Endothelial cell of umbilical vein (primary cell): ENCODE measurements at regions not wholly inside any gene's neighbourhood (a gene's known extent, or its start where the extent isn't known, plus 50 kb on each side); places are given as distances from the start of the nearest gene placed in this dataset.

Source experiments
- BruUV-seq: library from RNA; stranded (reverse); fragments of 400-500 nt; replicated peaks from 2 replicates; lab custom pipeline; 2021; lab: Mats Ljungman, UMichigan
- CTCF ChIA-PET: fragments of 300-600, 350-600 bp; sonication (Branson Sonifier 250); formaldehyde crosslinking; loops from one replicate; lab custom pipeline; 2021; ENCODE audit warnings: antibody characterized with exemption, inconsistent platforms; lab: Charles Lee
- POLR2A ChIA-PET: fragments of 300-600, 350-600 bp; sonication (Branson Sonifier 250); formaldehyde crosslinking; loops from one replicate; lab custom pipeline; 2021; ENCODE audit warnings: antibody characterized with exemption, inconsistent platforms; lab: Charles Lee
- DNase-seq: peaks from one replicate; pipeline ENCODE4 v3.0.0-alpha.2; 2011; ENCODE audit warnings: low read depth, low spot score
- FAIRE-seq: peaks from 2 replicates; lab custom pipeline; 2011; peaks lifted over from hg19 to GRCh38; lab: Jason Lieb, UNC
- H2AFZ ChIP-seq: 2 replicates; pipeline ENCODE4 v1.6.0; 2012; ENCODE audit warnings: low read depth, low read length, control low read depth, inconsistent platforms
- H3K27ac ChIP-seq: 2 replicates; pipeline ENCODE4 v1.5.1; 2011; ENCODE audit warnings: low read depth, mild to moderate bottlenecking, control low read depth, low read length, moderate library complexity; ENCODE audit not compliant: insufficient read depth
- H3K27me3 ChIP-seq, 2 experiments: 2 replicates each; pipeline versions ENCODE4 v1.6.0 to v1.6.1; 2011; ENCODE audit warnings: low read length in 2 of 2, mixed read lengths in 1 of 2; ENCODE audit not compliant: control insufficient read depth in 2 of 2, insufficient read depth in 2 of 2
- H3K36me3 ChIP-seq, 2 experiments: 2 replicates in 1 of 2; 3 replicates in 1 of 2; pipeline ENCODE4 v1.5.1; 2011; ENCODE audit warnings: low read length in 2 of 2, mild to moderate bottlenecking in 1 of 2, moderate library complexity in 1 of 2; ENCODE audit not compliant: control insufficient read depth in 2 of 2, insufficient read depth in 2 of 2; ENCODE audit errors: extremely low read depth in 1 of 2
- H3K4me1 ChIP-seq: 3 replicates; pipeline ENCODE4 v1.5.1; 2011; ENCODE audit warnings: mild to moderate bottlenecking, low read length; ENCODE audit not compliant: control insufficient read depth, insufficient read depth; ENCODE audit errors: extremely low read depth
- H3K4me2 ChIP-seq: 2 replicates; pipeline ENCODE4 v1.6.1; 2011; ENCODE audit warnings: low read length, control low read depth, mixed read lengths; ENCODE audit not compliant: insufficient read depth
- H3K4me3 ChIP-seq, 3 experiments: fragments of 200-600 bp in 1 of 3; sonication (generic), shearing (Covaris generic) in 1 of 3; replicated peaks in 1 of 3; 2 replicates each; pipeline ENCODE4 v1.5.1; 2011 to 2016; ENCODE audit warnings: control low read depth in 3 of 3, low read length in 3 of 3, mild to moderate bottlenecking in 2 of 3, inconsistent platforms in 1 of 3, low read depth in 1 of 3, moderate library complexity in 1 of 3; ENCODE audit not compliant: insufficient read depth in 1 of 3
- H3K79me2 ChIP-seq: 2 replicates; pipeline ENCODE4 v1.6.0; 2012; ENCODE audit warnings: low read length, inconsistent platforms; ENCODE audit not compliant: control insufficient read depth, insufficient read depth
- H3K9ac ChIP-seq: replicated peaks from 2 replicates; pipeline ENCODE3; 2011; ENCODE audit warnings: low read length, control low read depth; ENCODE audit not compliant: insufficient read depth; ENCODE audit errors: extremely low read depth
- H3K9me1 ChIP-seq: replicated peaks from 3 replicates; pipeline ENCODE4 v1.6.0; 2011; ENCODE audit warnings: mild to moderate bottlenecking, low read length; ENCODE audit not compliant: control insufficient read depth, insufficient read depth; ENCODE audit errors: extremely low read depth
- H3K9me3 ChIP-seq: replicated peaks from 2 replicates; pipeline ENCODE4 v1.5.1; 2012; ENCODE audit warnings: low read length, inconsistent platforms; ENCODE audit not compliant: control insufficient read depth, insufficient read depth
- H4K20me1 ChIP-seq: replicated peaks from 2 replicates; pipeline ENCODE3; 2011; ENCODE audit warnings: mild to moderate bottlenecking, low read length; ENCODE audit not compliant: control insufficient read depth, insufficient read depth; ENCODE audit errors: extremely low read depth
- EZH2 ChIP-seq: IDR thresholded peaks from 2 replicates; pipeline ENCODE4 v1.6.1; 2012; ENCODE audit warnings: borderline replicate concordance, low read depth, mild to moderate bottlenecking, moderate library complexity, low read length, inconsistent platforms; ENCODE audit not compliant: severe bottlenecking
- FOS ChIP-seq: IDR thresholded peaks from 2 replicates; pipeline ENCODE4 v1.6.1; 2011; ENCODE audit warnings: mild to moderate bottlenecking, low read length, moderate library complexity, borderline replicate concordance; ENCODE audit not compliant: insufficient read depth
- GATA2 ChIP-seq: IDR thresholded peaks from 2 replicates; pipeline ENCODE4 v1.7.0; 2011; ENCODE audit warnings: low read depth, mild to moderate bottlenecking, moderate library complexity, mixed read lengths, low read length; ENCODE audit not compliant: insufficient read length, insufficient read depth
- JUN ChIP-seq: IDR thresholded peaks from 2 replicates; pipeline ENCODE4 v1.6.1; 2011; ENCODE audit warnings: borderline replicate concordance, low read depth; ENCODE audit not compliant: insufficient read length, insufficient read depth
- MAX ChIP-seq: IDR thresholded peaks from 2 replicates; pipeline ENCODE4 v1.6.1; 2011; ENCODE audit not compliant: insufficient read depth, insufficient read length
- MYC ChIP-seq: IDR thresholded peaks from one replicate; pipeline ENCODE4 v1.6.1; 2011; ENCODE audit warnings: mild to moderate bottlenecking, low read depth, low read length
- POLR2A ChIP-seq: IDR thresholded peaks from 2 replicates; pipeline ENCODE4 v1.6.1; 2012; ENCODE audit warnings: low read depth, mild to moderate bottlenecking, control low read depth, low read length
- POLR2AphosphoS5 ChIP-seq: IDR thresholded peaks from 2 replicates; pipeline ENCODE4 v1.6.1; 2012; ENCODE audit warnings: low read depth, mild to moderate bottlenecking, control low read depth, low read length, moderate library complexity; ENCODE audit not compliant: insufficient read depth
- dilution Hi-C: fragments of 300-500 bp; cut with MboI; formaldehyde crosslinking; loops from one replicate; pipeline ENCODE4 v1.15.0; 2019; ENCODE audit warnings: low sequenced_read_pairs; ENCODE audit not compliant: extremely low pct_ligation_motif_present
- intact Hi-C: fragments of 100-400 bp; cut with micrococcal nuclease; formaldehyde crosslinking; loops from one replicate; pipeline ENCODE4 v1.10.0; 2022
- TF ChIP-seq, protein P1 (sequence below), 2 donors: IDR thresholded peaks; 1 replicate in 1 of 2; 2 replicates in 1 of 2; pipeline ENCODE4 v1.5.1; 2011; ENCODE audit warnings: low read length in 2 of 2, mild to moderate bottlenecking in 2 of 2, moderate library complexity in 2 of 2, control low read depth in 1 of 2, inconsistent platforms in 1 of 2, low read depth in 1 of 2; ENCODE audit not compliant: insufficient read depth in 1 of 2; ENCODE audit errors: extremely low read depth in 1 of 2

DNA sequence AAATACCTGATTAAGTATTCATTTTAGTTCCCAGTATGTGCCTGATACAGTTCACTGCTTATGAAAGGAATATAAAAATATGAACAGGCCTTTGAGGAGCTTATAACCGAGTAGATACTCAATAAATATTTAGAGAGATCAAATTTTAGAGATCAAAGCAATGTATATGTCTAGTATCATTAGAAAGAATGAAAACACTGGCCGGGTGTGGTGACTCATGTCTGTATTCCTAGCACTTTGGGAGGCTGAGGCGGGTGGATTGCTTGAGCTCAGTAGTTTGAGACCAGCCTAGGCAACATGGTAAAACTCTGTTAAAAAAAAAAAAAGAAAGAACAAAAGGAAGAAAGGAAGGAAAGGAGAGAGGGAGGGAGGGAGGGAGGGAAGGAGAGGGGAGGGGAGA, 113.2 kb upstream of the EEA1 start:
- TF ChIP-seq JUN (no peak), GATA2 (no peak), MYC (no peak), MAX (no peak), POLR2A (no peak), FOS (no peak), EZH2 (no peak), POLR2AphosphoS5 (no peak)
- TF ChIP-seq, protein P1, sequence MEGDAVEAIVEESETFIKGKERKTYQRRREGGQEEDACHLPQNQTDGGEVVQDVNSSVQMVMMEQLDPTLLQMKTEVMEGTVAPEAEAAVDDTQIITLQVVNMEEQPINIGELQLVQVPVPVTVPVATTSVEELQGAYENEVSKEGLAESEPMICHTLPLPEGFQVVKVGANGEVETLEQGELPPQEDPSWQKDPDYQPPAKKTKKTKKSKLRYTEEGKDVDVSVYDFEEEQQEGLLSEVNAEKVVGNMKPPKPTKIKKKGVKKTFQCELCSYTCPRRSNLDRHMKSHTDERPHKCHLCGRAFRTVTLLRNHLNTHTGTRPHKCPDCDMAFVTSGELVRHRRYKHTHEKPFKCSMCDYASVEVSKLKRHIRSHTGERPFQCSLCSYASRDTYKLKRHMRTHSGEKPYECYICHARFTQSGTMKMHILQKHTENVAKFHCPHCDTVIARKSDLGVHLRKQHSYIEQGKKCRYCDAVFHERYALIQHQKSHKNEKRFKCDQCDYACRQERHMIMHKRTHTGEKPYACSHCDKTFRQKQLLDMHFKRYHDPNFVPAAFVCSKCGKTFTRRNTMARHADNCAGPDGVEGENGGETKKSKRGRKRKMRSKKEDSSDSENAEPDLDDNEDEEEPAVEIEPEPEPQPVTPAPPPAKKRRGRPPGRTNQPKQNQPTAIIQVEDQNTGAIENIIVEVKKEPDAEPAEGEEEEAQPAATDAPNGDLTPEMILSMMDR (IDR thresholded peaks at IDR 0.05; ENCODE audit: extremely low read depth in 1 of 2, insufficient read depth in 1 of 2, low read depth in 1 of 2, low read length in 2 of 2): no peak
- DNase-seq (no peak), FAIRE-seq (no peak)
- Histone ChIP-seq H3K79me2 (no peaks in the 10 kb centered on the region), H3K4me2 (no peak overlapping the region), H4K20me1 (no peaks in the 10 kb centered on the region), H3K4me3 (no peak overlapping the region), H3K4me1 (no peaks in the 10 kb centered on the region), H3K36me3 (no peaks in the 10 kb centered on the region), H3K27me3 (no peaks in the 10 kb centered on the region), H3K9ac (no peak overlapping the region), H2AFZ (no peak overlapping the region), H3K9me1 (no peaks in the 10 kb centered on the region), H3K27ac (no peak overlapping the region), H3K9me3 (no peaks in the 10 kb centered on the region)
- no TSS peak for BruUV-seq
- dilution Hi-C loops (no loop called here), intact Hi-C loops (no loop called here)
- CTCF ChIA-PET: interaction anchor here (0.6 kb wide), 1 partner anchor 206 kb away, joined by 5 read pairs; no protein-coding TSS in a partner anchor
- POLR2A ChIA-PET: no interaction called here
